GM19238 (cell line): ENCODE measurements at regions not wholly inside any gene's neighbourhood (a gene's known extent, or its start where the extent isn't known, plus 50 kb on each side); places are given as distances from the start of the nearest gene placed in this dataset.

Experiments used
- DNase-seq: peaks from one replicate; pipeline ENCODE4 v3.0.0; 2011; ENCODE audit warnings: low spot score; ENCODE audit not compliant: insufficient read length

DNA sequence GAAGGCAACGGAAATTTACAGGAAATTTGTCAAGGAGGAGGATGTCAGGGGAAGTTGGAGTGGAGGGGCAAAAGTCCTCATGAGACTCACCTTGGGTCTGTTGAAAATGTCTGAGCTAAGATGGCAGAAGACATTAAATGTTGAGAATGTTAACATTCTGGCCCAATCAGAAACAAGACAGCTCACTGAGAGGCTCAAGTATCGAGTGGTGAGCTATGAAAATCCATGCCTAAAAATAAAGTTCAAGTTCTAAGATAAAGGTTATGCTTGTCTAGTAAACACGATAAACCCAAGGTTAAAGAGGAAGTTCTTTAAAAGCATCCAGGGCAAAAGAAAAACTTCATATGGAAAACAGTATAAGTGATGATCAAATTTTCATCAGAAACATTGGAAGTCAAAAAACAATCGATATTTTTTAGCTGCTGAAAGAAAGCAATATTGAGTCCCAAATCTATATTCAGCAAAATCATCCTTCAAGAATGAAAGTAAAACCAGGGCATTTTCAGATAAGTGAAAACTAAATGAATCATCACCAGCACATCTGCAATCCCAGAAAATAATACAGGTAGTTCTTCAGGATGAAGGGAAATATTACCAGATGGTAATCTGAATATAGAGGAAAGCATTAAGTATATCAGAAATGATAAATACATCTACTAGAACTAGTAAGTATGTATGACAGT is 462.4 kb downstream of the TLL1 start:
- no peak for DNase-seq

DNA sequence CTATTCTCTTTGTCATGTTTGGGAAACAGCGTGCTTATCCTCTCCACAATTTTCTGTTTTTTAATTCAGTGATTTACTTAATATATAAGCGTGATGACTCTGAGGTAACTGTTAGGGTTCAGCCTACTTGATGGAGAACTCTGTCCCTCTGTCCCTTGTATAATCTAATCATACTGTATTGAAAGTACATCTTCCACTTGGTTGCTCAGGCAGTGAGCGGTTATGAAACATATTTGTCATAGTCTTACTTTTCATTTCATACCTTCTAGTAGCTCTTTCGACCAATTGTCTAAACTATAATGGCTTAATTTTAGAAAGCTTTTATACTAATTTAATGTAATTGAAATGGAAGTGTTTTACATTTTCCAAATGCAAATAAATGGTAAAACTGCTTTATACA is 469.0 kb downstream of the TLL1 start:
- DNase-seq, result no peak

DNA sequence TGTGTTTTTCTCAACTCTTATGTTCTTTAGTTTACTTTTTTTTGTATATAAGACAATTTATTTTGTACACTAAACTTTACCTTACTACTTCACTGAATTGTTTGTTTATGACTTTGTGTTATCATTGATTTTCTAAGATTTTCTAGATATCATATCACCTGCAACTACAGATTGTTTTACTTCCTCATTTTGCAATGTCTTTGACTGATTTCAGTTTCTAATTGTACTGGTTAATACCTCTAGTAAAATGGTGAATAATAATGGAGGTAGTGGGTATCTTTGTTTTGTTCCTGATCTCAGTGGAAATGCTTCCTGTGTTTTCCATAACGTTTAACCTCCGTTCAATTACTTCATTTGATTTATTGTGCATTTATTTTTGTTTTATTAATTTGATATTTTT is 490.2 kb downstream of the TLL1 start:
- no peak for DNase-seq

DNA sequence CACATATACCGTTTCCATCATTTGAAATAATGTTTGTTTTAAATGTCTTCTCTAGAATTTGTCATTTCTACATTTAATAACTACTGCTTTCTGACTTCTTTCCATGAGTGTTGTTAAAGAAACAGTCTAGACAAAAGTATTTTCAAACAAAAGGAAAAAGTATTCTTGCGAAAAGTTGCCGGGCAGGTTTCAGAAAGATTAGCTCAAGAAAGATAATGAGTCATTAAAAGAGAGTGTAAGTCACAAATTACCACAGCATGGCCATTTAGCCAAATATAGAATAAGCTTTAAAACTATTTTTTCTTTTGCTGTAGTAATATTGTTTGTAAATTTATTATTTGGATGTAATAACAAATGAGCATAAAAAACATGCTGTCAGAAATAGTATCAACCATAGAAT is 493.0 kb downstream of the TLL1 start:
- DNase-seq, result no peak

DNA sequence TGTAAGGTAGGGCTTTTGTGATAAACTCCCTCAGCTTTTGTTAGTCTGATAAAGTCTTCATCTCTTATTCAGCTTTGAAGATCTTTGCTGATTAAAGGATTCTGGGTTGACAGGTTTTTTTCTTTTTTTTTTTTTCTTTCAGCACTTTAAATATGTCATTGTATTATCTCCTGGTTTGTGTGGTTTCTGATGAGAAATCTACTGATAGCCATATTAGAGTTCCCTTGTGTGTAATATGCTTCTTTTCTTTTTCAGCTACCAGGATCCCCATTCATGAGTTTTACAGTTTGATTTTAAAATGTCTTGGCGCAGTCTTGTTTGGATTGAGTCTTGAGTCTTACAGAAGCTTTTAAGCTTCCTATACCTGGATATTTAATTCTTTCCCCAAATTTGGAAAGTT is 504.5 kb downstream of the TLL1 start:
- no peak for DNase-seq

GRCh38 chr4:166386491-166387360 is 513.7 kb downstream of the TLL1 start:
- DNase-seq, result no peak

GRCh38 chr4:166391501-166391900 is 518.5 kb downstream of the TLL1 start:
- no peak for DNase-seq

DNA sequence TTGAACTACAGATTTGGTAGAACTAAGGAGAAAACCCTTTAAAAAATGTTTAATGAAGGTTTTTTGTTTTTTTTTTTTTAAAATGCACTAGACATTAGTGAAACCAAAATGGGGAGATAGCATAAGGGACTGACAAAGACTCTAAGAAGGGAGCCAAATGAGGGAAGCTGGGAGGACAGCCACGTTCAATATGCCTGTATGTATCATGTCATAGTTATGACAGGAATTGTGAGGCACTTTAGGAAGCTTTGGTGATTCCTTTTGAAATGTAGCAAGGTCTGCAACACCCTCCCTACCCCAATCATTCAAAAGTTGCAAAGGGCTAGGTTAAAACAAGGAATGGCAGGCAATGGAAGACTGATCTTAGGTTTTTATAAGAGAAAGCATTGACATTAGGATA is 526.0 kb downstream of the TLL1 start:
- no peak for DNase-seq

DNA sequence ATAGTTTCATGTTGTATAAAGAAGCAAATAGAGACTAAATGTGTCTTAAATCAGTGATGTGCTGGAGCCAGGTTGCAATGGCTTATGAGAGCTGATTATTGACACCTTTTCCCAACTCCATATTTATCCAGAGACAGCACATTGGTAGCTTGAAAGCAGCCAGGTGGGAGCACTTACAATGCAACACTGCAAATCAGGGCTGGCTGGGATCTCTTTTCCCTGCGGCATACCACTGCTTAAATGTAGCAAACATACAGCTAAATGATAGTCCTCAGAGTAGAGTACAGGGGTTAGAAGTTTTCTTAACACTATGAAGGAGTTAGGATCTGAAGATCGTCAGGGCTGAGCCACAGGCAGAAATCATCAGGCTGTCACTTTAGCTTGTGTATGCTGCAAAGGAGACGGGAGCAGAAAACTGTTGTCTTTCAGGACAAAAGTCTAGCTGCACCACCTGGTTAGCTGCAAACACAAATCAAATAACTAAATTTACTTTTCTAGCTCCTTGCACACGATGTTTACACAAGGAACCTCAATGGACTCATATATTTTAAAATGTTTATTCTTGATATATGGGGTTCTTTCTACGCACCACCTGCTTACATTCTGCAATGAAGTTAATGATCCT is 527.3 kb downstream of the TLL1 start:
- DNase-seq, result no peak

GRCh38 chr4:166413356-166413755 is 540.3 kb downstream of the TLL1 start:
- DNase-seq, result no peak

DNA sequence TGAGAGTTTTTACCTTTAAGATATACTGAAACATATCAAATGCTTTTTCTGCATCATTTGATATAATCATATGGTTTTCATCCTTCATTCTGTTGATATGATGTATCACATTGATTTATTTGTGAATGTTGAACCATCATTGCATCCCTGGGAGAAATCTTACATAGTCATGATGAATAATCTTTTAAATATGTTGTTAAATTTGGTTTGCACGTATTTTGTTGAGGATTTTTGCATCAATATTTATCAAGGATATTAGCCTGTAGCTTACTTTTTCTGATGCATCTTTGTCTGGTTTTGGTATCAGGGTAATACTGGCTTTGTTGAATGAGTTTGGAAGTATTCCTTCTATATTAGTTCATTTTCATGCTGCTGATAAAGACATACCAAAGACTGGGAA is 541.4 kb downstream of the TLL1 start:
- DNase-seq, result no peak

DNA sequence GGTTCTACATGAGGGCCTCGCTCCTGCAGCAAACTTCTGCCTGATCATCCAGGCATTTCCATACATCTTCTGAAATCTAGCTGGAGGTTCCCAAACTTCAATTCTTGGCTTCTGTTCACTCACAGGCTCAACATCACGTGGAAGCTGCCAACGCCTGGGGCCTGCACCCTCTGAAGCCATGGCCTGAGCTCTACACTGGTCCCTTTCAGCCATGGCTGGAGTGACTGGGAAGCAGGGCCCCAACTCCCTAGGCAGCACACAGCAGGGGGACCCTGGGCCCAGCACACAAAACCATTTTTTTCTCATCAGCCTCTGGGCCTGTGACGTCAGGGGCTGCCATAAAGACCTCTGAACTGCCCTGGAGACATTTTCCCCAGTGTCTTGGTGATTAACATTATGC is 542.7 kb downstream of the TLL1 start:
- no peak for DNase-seq

GRCh38 chr4:166421556-166422156 is 548.6 kb downstream of the TLL1 start:
- DNase-seq, result no peak

DNA sequence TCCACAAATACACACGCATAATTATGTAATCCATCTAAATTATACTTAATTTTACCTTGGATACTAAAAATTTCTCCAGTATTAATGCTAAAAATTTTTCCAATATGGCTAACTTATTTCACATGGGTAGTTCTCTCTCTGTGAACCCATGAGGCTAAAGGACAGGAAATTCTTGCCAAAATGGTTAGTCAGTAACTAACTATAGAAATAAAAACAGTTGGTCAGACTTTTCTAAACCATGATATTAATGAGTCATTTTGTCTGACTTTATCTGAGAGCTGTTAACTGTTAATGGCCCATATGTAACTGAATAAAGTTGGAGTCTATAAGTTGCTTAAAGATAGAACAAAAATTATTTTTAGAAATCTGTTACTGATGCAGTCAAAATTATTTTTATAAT is 549.4 kb downstream of the TLL1 start:
- no peak for DNase-seq

- DNase-seq, result no peak
Measured at GRCh38 chr4:166426300-166426863, 553.3 kb downstream of the TLL1 start.

DNA sequence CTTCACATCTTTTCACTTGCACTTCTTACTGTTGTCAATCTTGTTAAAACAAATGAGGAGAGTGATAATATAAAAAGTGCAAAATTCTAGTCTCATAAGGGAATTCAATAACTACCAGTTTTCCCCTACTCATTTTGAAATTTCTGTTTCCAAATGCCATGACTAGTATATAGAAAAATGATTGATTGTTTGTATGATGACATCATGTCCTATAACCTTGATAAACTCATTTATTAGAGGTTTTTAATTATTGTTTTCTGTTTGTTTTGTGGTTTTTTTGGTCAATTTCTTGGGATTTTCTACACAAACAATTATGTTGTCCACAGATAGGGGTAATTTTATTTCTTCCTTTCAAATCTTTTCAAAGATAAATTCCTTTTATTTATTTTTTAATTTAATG is 559.1 kb downstream of the TLL1 start:
- no peak for DNase-seq

- DNase-seq, result no peak
Measured at GRCh38 chr4:166432842-166433241, 559.8 kb downstream of the TLL1 start.

GRCh38 chr4:166435449-166435848 is 562.4 kb downstream of the TLL1 start:
- no peak for DNase-seq

GRCh38 chr4:166458756-166459155 is 585.7 kb downstream of the TLL1 start:
- DNase-seq, result no peak

GRCh38 chr4:166459621-166460020 is 586.6 kb downstream of the TLL1 start:
- no peak for DNase-seq

- no peak for DNase-seq
Measured at GRCh38 chr4:166460769-166461550, 587.9 kb downstream of the TLL1 start.
